AG09309 (cell line): ENCODE measurements at regions not wholly inside any gene's neighbourhood (a gene's known extent, or its start where the extent isn't known, plus 50 kb on each side); places are given as distances from the start of the nearest gene placed in this dataset.

Experiments used
- DNase-seq: peaks from one replicate; pipeline ENCODE4 v3.0.0-alpha.2; 2010; ENCODE audit warnings: low read depth
- H3K4me3 ChIP-seq: 2 replicates; pipeline ENCODE4 v1.5.1; 2011; ENCODE audit warnings: mild to moderate bottlenecking, low read depth, low read length, moderate library complexity; ENCODE audit not compliant: control insufficient read depth
- CTCF ChIP-seq: IDR thresholded peaks from 2 replicates; pipeline ENCODE4 v1.5.1; 2011; ENCODE audit warnings: mild to moderate bottlenecking, low read depth, low read length, inconsistent platforms; ENCODE audit not compliant: insufficient read depth, control insufficient read depth; ENCODE audit errors: missing control alignments

GRCh38 chr6:148090326-148090725, 252.3 kb upstream of the SASH1 start:
- DNase-seq, result no peak
- H3K4me3 ChIP-seq, result no peak overlapping the region
- no peak for TF ChIP-seq CTCF

- TF ChIP-seq CTCF, result no peak
Measured at GRCh38 chr6:148091394-148091793, 251.2 kb upstream of the SASH1 start.

GRCh38 chr6:148103436-148103835, 239.2 kb upstream of the SASH1 start:
- no peak for DNase-seq
- no peak for TF ChIP-seq CTCF
- peak overlapping the region; percentile 22 for H3K4me3 ChIP-seq

More at GRCh38 chr6:148091394-148091793, 251.2 kb upstream of the SASH1 start:
- H3K4me3 ChIP-seq, result no peak overlapping the region
- no peak for DNase-seq

- no peak for DNase-seq
- TF ChIP-seq CTCF, result no peak
- H3K4me3 ChIP-seq, result no peak overlapping the region
Measured at GRCh38 chr6:148104131-148104530, 238.5 kb upstream of the SASH1 start.

GRCh38 chr6:148105695-148106094, 236.9 kb upstream of the SASH1 start:
- TF ChIP-seq CTCF, result no peak
- DNase-seq, result no peak
- H3K4me3 ChIP-seq, result no peak overlapping the region

- no peak for DNase-seq
- no peak for TF ChIP-seq CTCF
- H3K4me3 ChIP-seq, result no peak overlapping the region
Measured at GRCh38 chr6:148107911-148108310, 234.7 kb upstream of the SASH1 start.

GRCh38 chr6:148109732-148110131, 232.9 kb upstream of the SASH1 start:
- DNase-seq, result no peak
- TF ChIP-seq CTCF, result no peak
- no peak overlapping the region for H3K4me3 ChIP-seq
